ENCODE measurements at regions not wholly inside any gene's neighbourhood (a gene's known extent, or its start where the extent isn't known, plus 50 kb on each side); places are given as distances from the start of the nearest gene placed in this dataset.

GRCh38 chr10:49243610-49244283 lies 55.2 kb upstream of the C10orf71 start:
- no peak for DNase-seq

DNA sequence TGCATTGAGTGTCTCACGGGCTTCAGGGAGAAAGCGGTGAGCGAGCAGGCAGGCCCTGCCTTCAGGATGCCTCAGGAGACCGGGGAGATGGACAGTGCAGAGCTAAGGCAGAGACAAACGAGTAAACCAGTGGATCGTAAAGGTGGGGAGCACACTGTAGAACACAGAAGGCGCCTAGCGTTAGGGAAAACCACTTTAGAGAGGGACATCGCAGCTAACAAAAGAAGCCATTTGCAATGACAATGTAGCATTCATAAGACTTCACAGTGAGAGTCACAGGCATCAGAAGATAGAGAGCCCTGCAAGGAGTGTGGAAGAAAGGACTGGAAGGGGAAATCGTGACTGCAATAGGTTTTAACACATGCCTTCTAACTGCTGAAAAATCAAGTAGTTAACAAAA lies 54.9 kb upstream of the TMEM273 start:
- DNase-seq = no peak

- peak; percentile 4 for DNase-seq
Measured at GRCh38 chr10:49242604-49243003, 54.4 kb upstream of the TMEM273 start.

DNA sequence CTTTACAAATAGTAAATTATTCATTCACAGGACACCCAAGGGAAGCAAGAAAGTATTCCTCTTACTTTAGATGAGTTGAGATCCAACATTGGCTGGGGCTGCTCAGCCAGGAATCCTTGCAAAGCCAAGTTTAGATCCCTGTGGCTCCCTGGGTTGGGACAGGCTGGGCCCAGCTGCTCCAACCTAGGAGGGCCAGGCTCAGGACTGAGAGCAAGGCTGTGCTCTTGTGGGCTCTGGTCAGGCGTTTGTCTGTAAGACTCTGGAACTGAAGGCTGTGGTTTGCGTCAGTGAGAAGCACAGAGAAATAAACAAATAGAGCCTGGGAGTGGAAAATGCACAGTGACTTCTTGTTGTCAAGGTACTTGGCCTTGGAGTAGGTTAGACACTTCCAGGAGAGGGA lies 53.2 kb upstream of the TMEM273 start:
- DNase-seq = no peak

DNA sequence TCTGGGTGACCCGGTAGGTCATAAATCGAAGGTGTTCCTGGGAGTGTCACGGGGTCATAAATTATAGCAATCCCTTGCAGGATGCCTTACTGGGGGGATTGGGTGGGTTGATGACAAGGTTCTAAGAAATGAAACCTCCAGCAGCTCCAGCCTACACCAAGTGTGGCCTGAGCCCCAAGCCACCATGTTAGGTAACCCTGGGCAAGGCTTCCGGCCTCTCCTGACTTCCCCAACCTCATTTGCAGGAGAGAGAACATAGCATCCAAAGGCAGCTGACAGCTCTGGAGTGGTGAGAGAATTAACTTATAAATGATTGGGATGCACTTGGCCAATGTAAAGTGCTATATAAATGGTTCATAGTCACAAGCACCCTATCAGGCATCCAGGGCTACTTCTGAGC lies 52.8 kb upstream of the TMEM273 start:
- DNase-seq = no peak
